Pulmonary artery endothelial cell (primary cell): ENCODE measurements at regions not wholly inside any gene's neighbourhood (a gene's known extent, or its start where the extent isn't known, plus 50 kb on each side); places are given as distances from the start of the nearest gene placed in this dataset.
"Not testable (repeated sequence)": the region's sequence is repeated elsewhere in the genome, so short reads cannot be mapped to it uniquely, and the experiment has no call there.

Experiments
- DNase-seq: peaks from one replicate; pipeline ENCODE4 v3.0.0-alpha.2; 2011; ENCODE audit warnings: low read depth, low spot score

GRCh38 chr18:67455890-67456501 lies 60.5 kb downstream of the DSEL start:
- no peak for DNase-seq

GRCh38 chr18:67453901-67454300 lies 62.6 kb downstream of the DSEL start:
- no peak for DNase-seq

DNA sequence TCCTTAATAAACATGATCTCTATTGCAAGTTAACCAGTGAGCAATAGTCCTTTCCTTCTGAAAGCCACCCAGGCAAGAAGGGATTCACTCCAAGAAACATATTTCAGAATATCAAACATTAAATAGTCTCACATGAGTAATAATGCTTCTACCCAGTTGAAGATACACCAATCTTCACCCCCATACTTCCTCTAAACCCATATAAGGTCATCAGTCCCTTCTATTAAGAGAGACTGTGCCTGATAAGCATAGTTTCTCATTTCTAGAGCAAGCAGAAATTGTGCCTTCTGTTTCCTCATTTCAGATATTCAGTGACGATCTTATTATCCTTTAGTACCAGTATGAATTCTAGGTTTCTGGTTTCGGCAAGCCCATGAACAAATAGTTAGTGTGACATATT lies 64.6 kb downstream of the DSEL start:
- DNase-seq, result no peak

- DNase-seq, result not testable (repeated sequence)
Observed at GRCh38 chr18:67451101-67451500, 65.4 kb downstream of the DSEL start.

- DNase-seq, result no peak
Observed at GRCh38 chr18:67433971-67434370, 82.5 kb downstream of the DSEL start.

DNA sequence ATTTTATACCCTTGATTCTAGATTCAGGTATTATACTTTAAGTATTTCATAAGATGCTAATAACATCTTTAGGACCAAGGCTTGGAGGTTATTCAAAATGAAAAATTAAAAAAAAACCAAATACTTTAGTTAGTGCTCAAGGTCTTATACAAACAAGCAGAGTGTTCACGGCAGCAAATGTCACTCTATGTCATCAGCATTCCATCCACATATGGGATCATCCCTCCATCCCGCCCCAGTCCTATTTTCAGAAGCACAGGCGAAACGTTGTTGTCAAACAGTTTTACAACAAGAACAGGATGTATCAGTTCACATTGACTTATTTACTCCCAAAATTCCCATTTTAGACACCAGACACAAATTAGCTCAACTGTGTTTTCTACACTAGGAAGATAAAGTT lies 83.7 kb downstream of the DSEL start:
- DNase-seq, result no peak

DNA sequence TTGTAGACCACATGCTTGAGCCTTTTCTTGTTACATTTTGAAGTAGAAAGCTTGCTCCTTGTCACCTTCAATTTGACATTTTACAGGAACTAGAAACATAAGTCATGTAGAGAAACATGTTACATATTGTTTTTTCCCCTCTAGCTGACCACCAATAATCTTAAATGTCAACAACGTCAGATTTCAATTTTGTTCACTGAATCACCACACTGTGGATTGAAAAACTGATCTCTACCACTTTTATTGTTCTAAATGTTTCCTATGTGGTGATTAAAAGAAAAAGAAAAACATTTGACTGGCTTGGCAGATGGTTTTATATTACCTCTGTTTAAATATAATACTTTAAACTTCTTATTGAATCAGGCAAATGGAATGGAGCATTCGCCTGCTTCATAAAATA lies 87.7 kb downstream of the DSEL start:
- no peak for DNase-seq

DNA sequence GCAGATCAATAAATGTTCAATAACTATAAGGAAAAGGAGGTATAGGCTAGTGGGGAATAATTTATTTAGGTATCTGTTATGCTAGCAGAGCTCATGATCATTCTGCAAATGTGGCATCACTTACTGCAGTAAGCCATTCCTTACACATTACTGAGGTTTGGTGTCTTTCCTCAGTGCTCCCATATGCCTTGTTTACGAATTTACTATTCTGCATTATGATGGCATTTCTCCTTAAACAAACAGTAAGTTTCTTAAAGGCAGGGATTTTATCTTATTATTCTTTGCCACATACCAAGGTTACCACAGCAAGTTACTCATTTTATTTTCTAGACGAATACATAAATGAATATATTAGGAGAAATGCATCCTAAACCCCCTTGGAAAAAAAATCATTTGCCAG lies 88.4 kb downstream of the DSEL start:
- no peak for DNase-seq

- no peak for DNase-seq
Observed at GRCh38 chr18:67426486-67426885, 90.0 kb downstream of the DSEL start.

- no peak for DNase-seq
Observed at GRCh38 chr18:67425672-67426071, 90.8 kb downstream of the DSEL start.

GRCh38 chr18:67421651-67422050 lies 94.9 kb downstream of the DSEL start:
- no peak for DNase-seq

DNA sequence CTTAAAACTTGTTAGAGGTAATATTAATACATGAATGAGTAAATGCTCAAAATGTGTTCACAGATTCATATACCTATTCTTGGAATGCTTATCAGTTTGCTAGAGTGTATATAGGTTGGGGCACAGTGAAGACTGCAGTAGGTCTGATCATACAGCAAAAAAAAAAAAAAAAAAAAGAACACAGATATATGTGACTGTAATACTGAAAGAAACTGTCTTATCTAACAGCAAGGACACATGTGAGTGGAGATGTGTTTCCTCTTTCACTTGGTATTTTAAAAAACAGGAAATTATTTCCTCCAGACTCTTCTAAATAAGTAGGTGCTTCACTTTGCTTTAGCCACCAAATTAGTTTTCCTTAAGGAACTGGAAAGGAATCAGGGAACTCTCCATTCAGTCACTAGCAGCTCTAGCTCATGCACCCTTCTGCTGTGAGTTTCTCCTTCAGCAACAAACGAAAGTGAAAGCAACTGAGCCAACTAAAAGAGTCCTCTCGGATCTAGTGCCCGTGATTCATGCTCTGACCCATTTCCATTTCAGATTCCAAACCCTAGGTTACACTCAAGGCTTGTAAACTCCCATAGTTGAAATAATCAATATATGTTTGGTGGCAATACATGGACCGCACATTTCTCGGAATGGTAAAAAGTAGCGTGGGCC lies 98.5 kb downstream of the DSEL start:
- DNase-seq, result no peak

DNA sequence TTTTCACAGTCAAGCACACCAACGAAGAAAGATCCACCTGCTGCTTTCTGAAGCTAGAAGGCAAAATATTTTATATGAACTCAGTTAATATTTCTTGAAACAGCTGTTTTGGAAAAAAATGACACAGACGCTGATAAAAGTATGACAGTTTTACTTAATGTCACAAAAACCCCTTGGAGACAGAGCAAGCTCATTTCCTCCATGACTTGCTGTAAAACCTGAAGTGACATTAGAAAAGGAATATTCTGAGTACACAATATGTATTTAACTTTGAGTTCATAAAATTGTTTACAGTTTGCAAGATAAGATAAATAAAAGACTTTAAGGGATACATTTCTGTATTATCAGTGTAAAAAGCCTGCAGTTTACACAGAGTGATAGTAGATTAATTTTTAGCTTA lies 105.4 kb downstream of the DSEL start:
- no peak for DNase-seq

DNA sequence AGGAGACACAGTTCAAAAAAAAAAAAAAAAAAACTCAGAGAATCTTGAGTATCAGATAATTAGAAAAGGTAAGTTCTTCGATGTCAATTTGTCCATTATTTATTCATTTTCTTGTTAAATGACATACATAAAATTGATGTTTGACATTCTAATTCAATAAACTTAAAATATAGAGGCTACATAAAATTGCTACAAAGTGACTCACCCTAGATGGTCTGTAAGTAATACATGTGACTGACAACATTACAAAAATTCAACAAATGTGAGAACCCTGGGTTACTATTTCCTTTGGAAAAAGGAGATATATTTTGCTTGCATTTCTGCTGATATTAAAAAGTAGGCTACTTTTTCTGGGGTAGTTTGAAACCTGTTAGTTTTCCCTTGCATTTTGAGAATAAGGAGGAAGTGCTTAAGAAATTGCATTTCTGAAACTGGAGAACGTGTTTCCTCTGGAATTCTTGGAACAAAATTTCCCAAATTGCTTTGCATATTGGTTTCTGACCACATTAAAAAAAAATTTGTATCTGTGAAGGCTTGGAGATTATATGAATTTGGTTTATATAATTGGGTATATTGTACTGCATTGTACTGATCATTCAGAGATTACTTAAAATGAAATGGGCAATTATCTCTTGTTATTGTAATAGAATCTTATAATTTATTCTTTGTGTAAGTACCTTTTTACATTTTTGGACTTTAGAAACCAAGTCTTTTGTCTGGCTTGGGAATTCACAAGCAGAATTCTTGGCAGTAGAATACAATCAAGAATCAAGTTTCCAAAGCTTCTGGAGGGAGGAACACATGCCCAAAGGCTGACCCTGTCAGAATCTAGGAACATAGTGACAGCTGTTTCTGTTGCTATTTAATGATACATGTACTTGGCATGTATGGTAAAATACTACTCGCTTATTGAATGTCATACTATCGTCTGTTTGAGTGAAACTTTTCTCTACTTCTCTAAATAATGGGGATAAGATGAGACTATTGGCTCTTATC lies 106.1 kb downstream of the DSEL start:
- no peak for DNase-seq

- DNase-seq, result no peak
Observed at GRCh38 chr18:67408240-67408639, 108.3 kb downstream of the DSEL start.

- no peak for DNase-seq
Observed at GRCh38 chr18:67406714-67407113, 109.8 kb downstream of the DSEL start.

DNA sequence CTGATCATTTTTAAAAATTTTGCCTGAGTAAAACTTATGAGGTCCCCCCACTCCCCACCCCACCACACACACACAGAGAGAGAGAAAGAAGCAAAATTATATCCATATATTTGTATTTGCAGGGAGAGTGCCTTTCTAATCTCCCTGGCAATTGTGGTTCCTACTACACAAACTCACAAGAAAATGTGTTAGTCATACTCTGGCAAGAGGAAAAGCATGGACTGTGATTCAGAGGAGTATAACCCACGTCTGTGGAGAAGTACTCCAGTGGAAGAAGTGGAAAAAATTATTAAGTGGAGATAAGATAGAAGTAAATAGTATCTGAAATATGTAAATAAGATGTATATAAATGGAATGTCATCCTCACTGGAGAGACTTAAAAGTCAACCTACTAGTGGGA lies 114.0 kb downstream of the DSEL start:
- DNase-seq, result no peak

GRCh38 chr18:67400502-67401117 lies 115.9 kb downstream of the DSEL start:
- DNase-seq, result no peak

DNA sequence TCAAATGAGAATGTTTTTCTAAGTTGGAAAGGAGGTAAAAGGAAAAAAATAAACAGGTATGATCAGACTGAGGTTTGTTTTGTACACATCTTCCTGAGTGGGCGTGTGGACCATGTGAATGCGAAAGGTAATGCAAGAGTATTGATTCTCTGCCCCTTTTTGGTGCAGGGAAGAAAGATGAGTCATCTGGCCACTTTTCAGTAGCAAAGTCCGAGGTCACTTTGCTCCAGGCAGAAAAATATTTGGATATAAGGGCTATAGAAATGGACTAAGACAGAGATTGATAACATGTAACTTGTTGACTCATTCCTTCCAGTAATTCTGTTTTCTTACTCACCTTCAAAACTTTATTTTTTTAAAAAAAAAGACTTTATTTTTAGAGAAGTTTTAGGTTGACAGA lies 130.5 kb downstream of the DSEL start:
- no peak for DNase-seq

DNA sequence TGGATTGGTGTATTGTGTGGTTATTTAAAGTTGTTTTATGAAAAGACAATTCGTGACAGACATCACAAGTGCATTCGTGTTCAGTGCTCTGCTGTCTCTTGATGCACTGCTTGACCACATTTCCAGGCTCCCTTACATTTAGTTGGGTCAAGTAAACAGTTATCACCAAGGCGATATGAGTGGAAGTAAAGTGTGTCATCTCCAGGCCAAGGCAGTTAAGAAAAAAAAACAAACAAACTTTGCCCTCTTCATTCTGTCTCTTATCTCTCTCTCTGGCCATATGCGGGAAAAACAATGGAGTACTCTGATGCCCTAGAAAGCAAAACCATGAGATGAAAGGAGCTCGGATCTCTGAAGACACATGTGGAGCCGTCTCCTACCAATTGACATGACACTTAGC lies 131.1 kb downstream of the DSEL start:
- DNase-seq, result peak; percentile 33

- DNase-seq, result not testable (repeated sequence)
Observed at GRCh38 chr18:67384057-67384456, 132.5 kb downstream of the DSEL start.

DNA sequence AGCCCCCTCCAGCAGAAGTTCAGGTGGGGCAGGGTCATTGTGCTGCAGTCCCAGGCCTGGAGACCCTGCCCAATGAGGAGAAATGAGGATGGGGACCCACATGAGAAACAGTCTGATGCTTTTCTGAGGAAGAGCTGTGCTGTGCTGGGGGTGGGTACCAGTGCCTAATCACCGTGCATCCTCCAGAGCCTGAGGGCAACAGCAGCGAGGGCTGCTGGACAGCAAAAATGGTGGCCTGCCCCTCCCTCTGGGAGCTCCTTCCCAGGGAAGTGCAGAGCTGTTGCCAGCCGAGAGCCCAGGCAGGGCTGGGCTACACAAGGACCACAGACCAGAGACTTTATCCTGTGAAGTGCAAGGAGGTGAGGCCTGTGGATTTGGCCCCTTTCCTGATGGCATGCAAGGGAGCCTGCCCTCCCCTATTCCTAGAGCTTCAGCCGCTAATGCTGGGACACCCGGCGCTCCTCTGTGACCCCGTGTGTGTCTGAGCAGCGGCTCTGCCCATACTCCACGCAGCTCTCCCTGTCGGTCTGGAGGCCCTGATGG lies 134.8 kb downstream of the DSEL start:
- no peak for DNase-seq
